Left lung (tissue), 4 donors: ENCODE measurements at regions not wholly inside any gene's neighbourhood (a gene's known extent, or its start where the extent isn't known, plus 50 kb on each side); places are given as distances from the start of the nearest gene placed in this dataset.

Experiments
- ATAC-seq: fragments of 200-7000 bp; cut with Tn5 transposase; one replicate; pipeline ENCODE4 v1.9.1; 2020; ENCODE audit warnings: moderate library complexity
- DNase-seq, 4 donors: peaks; one replicate each; pipeline ENCODE4 v3.0.0-alpha.2; 2013 to 2020
- H3K27ac ChIP-seq, 2 donors: fragments of 200-600 bp; sonication (generic) in 1 of 2; one replicate each; pipeline versions ENCODE4 v1.5.0 to v1.8.0; 2020 to 2021
- H3K27me3 ChIP-seq, 2 donors: fragments of 200-600 bp; sonication (generic) in 1 of 2; one replicate each; pipeline versions ENCODE4 v1.5.0 to v1.8.0; 2020 to 2021
- H3K36me3 ChIP-seq, 2 donors: fragments of 200-600 bp; sonication (generic) in 1 of 2; one replicate each; pipeline versions ENCODE4 v1.5.0 to v1.8.0; 2020 to 2021
- H3K4me1 ChIP-seq, 2 donors: fragments of 200-600 bp; one replicate each; pipeline ENCODE4 v1.8.0; 2021
- H3K4me3 ChIP-seq, 2 donors: fragments of 200-600 bp; sonication (generic) in 1 of 2; one replicate each; pipeline versions ENCODE4 v1.5.0 to v1.8.0; 2020 to 2021; ENCODE audit warnings: mild to moderate bottlenecking in 1 of 2
- H3K9me3 ChIP-seq, 2 donors: fragments of 200-600 bp; sonication (generic) in 1 of 2; one replicate each; pipeline versions ENCODE4 v1.5.0 to v1.8.0; 2020 to 2021
- CTCF ChIP-seq, 2 donors: fragments of 200-600 bp; sonication (generic) in 1 of 2; IDR thresholded peaks; one replicate each; pipeline versions ENCODE4 v1.5.0 to v1.8.0; 2021; ENCODE audit warnings: antibody characterized with exemption in 2 of 2
- intact Hi-C, 2 donors: fragments of 100-400 bp; cut with DNase I; formaldehyde crosslinking; loops; one replicate each; pipeline versions ENCODE4 v1.11.2 to v1.14.2; 2022
- donor health status: DM: no; HTN: yes; CAD: no.
- donor health status: DM: no; HTN: no; CAD: no.

DNA sequence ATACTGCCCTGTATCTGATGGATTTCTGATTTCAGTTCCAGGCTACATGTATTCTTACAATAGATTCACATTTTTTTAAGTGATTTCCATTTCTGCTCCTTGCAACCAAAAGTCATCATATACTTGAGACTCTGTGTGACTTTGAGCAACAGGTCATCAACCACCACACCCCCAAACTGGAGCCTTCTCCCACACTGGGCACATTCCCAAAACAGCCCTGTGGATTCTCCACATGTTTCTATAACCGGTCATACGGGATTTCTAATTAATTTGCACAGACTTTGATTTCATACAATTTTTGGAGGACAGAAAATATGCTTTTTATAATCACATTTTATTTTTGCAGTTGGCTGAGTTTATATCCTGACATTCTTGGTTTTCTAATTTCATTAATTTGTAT lies 317.2 kb upstream of the ID4 start:
- H3K27me3 ChIP-seq, result no peaks in the 10 kb centered on the region
- ATAC-seq, result no peak
- H3K4me1 ChIP-seq, result no peaks in the 10 kb centered on the region
- H3K36me3 ChIP-seq, result no peaks in the 10 kb centered on the region
- DNase-seq, result no peak
- no peak overlapping the region for H3K27ac ChIP-seq
- peaks cover 0 to 23% of the 10 kb centered on the region in 2 donors for H3K9me3 ChIP-seq
- intact Hi-C loops, result no loop called here
- TF ChIP-seq CTCF (IDR thresholded peaks at IDR 0.05), result no peak
- H3K4me3 ChIP-seq, result no peak overlapping the region

DNA sequence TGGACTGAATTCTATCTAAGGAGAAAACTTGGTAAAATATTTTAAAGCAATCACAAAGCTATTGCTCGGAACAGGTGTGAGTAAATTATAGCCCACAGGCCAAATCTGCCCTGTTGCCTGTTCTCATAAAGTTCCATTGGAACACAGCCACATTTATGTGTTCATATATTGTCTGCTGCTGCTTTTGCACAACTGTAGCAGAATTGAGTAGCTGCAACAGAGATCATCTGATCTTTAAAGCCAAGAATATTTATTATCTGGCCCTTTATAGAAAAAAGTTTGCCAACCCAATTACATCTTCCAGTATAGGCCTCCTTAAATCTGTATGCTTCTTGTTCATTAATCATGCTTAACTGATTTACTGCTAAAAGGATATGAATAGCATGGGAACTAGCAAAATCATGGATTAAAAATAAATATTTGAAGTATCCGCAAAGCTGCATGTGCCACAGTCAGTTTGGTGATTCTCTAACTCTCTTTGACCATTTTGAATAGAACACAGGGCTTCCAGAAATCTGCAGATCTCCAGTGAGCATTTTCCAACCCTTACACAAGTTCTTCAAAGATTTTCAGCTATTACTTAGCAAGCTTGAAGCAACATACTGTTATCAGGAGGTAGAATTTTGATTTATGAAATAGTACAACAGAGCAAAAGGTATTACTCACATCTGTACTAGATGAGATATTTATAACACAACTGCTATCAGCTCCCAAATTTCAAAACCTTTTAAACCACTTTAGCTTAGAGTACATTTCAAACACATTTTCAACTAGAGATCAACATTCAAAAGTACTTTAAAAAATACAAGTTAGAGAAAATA lies 312.6 kb upstream of the ID4 start:
- intact Hi-C loops, result no loop called here
- no peaks in the 10 kb centered on the region for H3K36me3 ChIP-seq
- H3K4me1 ChIP-seq, result no peaks in the 10 kb centered on the region
- no peak overlapping the region for H3K4me3 ChIP-seq
- no peak for ATAC-seq
- no peak for DNase-seq
- no peak overlapping the region for H3K27ac ChIP-seq
- no peak for TF ChIP-seq CTCF (IDR thresholded peaks at IDR 0.05)
- no peaks in the 10 kb centered on the region for H3K27me3 ChIP-seq
- peaks cover 0 to 2% of the 10 kb centered on the region in 2 donors for H3K9me3 ChIP-seq

GRCh38 chr6:19525673-19526072 lies 311.5 kb upstream of the ID4 start:
- Histone ChIP-seq H3K9me3 (peaks cover 0 to 2% of the 10 kb centered on the region in 2 donors), H3K27me3 (no peaks in the 10 kb centered on the region), H3K4me3 (no peak overlapping the region), H3K4me1 (no peaks in the 10 kb centered on the region), H3K27ac (no peak overlapping the region), H3K36me3 (no peaks in the 10 kb centered on the region)
- ATAC-seq, result no peak
- no peak for TF ChIP-seq CTCF (IDR thresholded peaks at IDR 0.05)
- intact Hi-C loops, result no loop called here
- no peak for DNase-seq

DNA sequence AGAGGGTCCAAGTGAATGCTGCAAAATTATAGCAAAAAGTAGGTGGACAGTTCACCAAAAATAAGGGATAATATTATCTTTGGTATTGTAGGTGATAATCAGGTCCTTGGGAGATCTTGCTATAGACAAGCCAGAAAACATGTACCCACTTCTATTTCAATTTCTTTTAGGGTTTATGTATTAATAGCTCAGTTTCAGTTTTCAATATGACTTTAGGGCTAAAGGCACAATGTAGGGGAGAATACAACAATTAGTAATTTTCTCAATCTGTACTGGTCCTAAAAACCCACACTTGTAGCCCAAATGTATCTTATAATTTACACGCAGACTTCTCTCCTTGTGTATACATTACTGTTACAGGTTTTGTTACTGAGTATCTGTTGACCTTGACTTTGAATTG lies 307.0 kb upstream of the ID4 start:
- H3K27ac ChIP-seq, result no peak overlapping the region
- no peaks in the 10 kb centered on the region for H3K4me1 ChIP-seq
- intact Hi-C loops, result no loop called here
- ATAC-seq (no peak), DNase-seq (no peak)
- no peaks in the 10 kb centered on the region for H3K27me3 ChIP-seq
- peaks cover 0 to 2% of the 10 kb centered on the region in 2 donors for H3K9me3 ChIP-seq
- no peak for TF ChIP-seq CTCF (IDR thresholded peaks at IDR 0.05)
- H3K4me3 ChIP-seq, result no peak overlapping the region
- no peaks in the 10 kb centered on the region for H3K36me3 ChIP-seq

GRCh38 chr6:19535351-19535750 lies 301.8 kb upstream of the ID4 start:
- Histone ChIP-seq H3K4me3 (no peak overlapping the region), H3K36me3 (no peaks in the 10 kb centered on the region), H3K4me1 (no peaks in the 10 kb centered on the region), H3K9me3 (no peaks in the 10 kb centered on the region), H3K27ac (no peak overlapping the region), H3K27me3 (no peaks in the 10 kb centered on the region)
- DNase-seq (no peak), ATAC-seq (no peak)
- TF ChIP-seq CTCF (IDR thresholded peaks at IDR 0.05), result no peak
- intact Hi-C loops, result no loop called here
